Panc1 (cell line): ENCODE measurements at regions not wholly inside any gene's neighbourhood (a gene's known extent, or its start where the extent isn't known, plus 50 kb on each side); places are given as distances from the start of the nearest gene placed in this dataset.

Experiments used
- CTCF ChIP-seq: fragments of 450-650 bp; IDR thresholded peaks from 2 replicates; pipeline ENCODE4 v1.5.1; 2017; ENCODE audit warnings: mild to moderate bottlenecking
- POLR2AphosphoS5 ChIP-seq: IDR thresholded peaks from 2 replicates; pipeline ENCODE4 v1.6.1; 2012; ENCODE audit warnings: mild to moderate bottlenecking, low read depth, low read length, moderate library complexity
- REST ChIP-seq, 2 experiments: IDR thresholded peaks; 2 replicates each; pipeline ENCODE4 v1.6.1; 2011 to 2012; ENCODE audit warnings: low read depth in 2 of 2, control low read depth in 1 of 2, low read length in 1 of 2, mild to moderate bottlenecking in 1 of 2, moderate library complexity in 1 of 2; ENCODE audit not compliant: insufficient read depth in 1 of 2
- TCF7L2 ChIP-seq: IDR thresholded peaks from 2 replicates; pipeline ENCODE4 v1.6.1; 2011; ENCODE audit warnings: mild to moderate bottlenecking, low read depth, low read length, inconsistent platforms

- TF ChIP-seq CTCF (no peak), POLR2AphosphoS5 (no peak), TCF7L2 (no peak), REST (IDR thresholded peaks at IDR 0.05; ENCODE audit: insufficient read depth in 1 of 2, low read depth in 2 of 2, low read length in 1 of 2) (no peak)
These were observed 547.1 kb upstream of the USP15 start for GRCh38 chr12:61713121-61713520.
